ENCODE measurements at regions not wholly inside any gene's neighbourhood (a gene's known extent, or its start where the extent isn't known, plus 50 kb on each side); places are given as distances from the start of the nearest gene placed in this dataset.

GRCh38 chr7:18287482-18287881 lies 208.1 kb upstream of the HDAC9 start:
- no peak overlapping the region for H3K9ac ChIP-seq (ENCODE audit: control insufficient read depth, insufficient read depth, low read length)
- no peak for TF ChIP-seq ZNF207 (IDR thresholded peaks at IDR 0.05; ENCODE audit: borderline replicate concordance)
- no peak for TF ChIP-seq ZNF217 (IDR thresholded peaks at IDR 0.05)
- no peak for TF ChIP-seq POLR2AphosphoS5 (IDR thresholded peaks at IDR 0.05; ENCODE audit: low read length)
- TF ChIP-seq ESRRA (IDR thresholded peaks at IDR 0.05; ENCODE audit: low read length), result no peak
- TF ChIP-seq PKNOX1 (IDR thresholded peaks at IDR 0.05), result no peak
- TF ChIP-seq NR2C2 (IDR thresholded peaks at IDR 0.05; ENCODE audit: borderline replicate concordance, control insufficient read depth, insufficient read length, low read depth), result no peak
- TF ChIP-seq BHLHE40 (IDR thresholded peaks at IDR 0.05; ENCODE audit: borderline replicate concordance in 1 of 2, low read depth in 2 of 2, low read length in 1 of 2), result no peak
- TF ChIP-seq, protein P1, sequence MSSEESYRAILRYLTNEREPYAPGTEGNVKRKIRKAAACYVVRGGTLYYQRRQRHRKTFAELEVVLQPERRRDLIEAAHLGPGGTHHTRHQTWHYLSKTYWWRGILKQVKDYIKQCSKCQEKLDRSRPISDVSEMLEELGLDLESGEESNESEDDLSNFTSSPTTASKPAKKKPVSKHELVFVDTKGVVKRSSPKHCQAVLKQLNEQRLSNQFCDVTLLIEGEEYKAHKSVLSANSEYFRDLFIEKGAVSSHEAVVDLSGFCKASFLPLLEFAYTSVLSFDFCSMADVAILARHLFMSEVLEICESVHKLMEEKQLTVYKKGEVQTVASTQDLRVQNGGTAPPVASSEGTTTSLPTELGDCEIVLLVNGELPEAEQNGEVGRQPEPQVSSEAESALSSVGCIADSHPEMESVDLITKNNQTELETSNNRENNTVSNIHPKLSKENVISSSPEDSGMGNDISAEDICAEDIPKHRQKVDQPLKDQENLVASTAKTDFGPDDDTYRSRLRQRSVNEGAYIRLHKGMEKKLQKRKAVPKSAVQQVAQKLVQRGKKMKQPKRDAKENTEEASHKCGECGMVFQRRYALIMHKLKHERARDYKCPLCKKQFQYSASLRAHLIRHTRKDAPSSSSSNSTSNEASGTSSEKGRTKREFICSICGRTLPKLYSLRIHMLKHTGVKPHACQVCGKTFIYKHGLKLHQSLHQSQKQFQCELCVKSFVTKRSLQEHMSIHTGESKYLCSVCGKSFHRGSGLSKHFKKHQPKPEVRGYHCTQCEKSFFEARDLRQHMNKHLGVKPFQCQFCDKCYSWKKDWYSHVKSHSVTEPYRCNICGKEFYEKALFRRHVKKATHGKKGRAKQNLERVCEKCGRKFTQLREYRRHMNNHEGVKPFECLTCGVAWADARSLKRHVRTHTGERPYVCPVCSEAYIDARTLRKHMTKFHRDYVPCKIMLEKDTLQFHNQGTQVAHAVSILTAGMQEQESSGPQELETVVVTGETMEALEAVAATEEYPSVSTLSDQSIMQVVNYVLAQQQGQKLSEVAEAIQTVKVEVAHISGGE (CRISPR knock-in tag; IDR thresholded peaks at IDR 0.05), result no peak
- TF ChIP-seq IRF4 (IDR thresholded peaks at IDR 0.05; ENCODE audit: low read depth, low read length), result no peak
- TF ChIP-seq TARDBP (IDR thresholded peaks at IDR 0.05; ENCODE audit: borderline replicate concordance), result no peak
- TF ChIP-seq, protein P2, sequence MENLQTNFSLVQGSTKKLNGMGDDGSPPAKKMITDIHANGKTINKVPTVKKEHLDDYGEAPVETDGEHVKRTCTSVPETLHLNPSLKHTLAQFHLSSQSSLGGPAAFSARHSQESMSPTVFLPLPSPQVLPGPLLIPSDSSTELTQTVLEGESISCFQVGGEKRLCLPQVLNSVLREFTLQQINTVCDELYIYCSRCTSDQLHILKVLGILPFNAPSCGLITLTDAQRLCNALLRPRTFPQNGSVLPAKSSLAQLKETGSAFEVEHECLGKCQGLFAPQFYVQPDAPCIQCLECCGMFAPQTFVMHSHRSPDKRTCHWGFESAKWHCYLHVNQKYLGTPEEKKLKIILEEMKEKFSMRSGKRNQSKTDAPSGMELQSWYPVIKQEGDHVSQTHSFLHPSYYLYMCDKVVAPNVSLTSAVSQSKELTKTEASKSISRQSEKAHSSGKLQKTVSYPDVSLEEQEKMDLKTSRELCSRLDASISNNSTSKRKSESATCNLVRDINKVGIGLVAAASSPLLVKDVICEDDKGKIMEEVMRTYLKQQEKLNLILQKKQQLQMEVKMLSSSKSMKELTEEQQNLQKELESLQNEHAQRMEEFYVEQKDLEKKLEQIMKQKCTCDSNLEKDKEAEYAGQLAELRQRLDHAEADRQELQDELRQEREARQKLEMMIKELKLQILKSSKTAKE (IDR thresholded peaks at IDR 0.05; ENCODE audit: low read depth, poor library complexity, severe bottlenecking), result no peak
- TF ChIP-seq MEF2A (IDR thresholded peaks at IDR 0.05; ENCODE audit: insufficient read depth, low read depth, low read length), result no peak
- no peak for TF ChIP-seq RB1 (IDR thresholded peaks at IDR 0.05; ENCODE audit: borderline replicate concordance)
- TF ChIP-seq EZH2 (IDR thresholded peaks at IDR 0.05; ENCODE audit: borderline replicate concordance, control insufficient read depth, low read depth, low read length), result no peak
- TF ChIP-seq, protein P3, sequence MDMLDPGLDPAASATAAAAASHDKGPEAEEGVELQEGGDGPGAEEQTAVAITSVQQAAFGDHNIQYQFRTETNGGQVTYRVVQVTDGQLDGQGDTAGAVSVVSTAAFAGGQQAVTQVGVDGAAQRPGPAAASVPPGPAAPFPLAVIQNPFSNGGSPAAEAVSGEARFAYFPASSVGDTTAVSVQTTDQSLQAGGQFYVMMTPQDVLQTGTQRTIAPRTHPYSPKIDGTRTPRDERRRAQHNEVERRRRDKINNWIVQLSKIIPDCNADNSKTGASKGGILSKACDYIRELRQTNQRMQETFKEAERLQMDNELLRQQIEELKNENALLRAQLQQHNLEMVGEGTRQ (IDR thresholded peaks at IDR 0.05; ENCODE audit: borderline replicate concordance, low read depth, low read length), result no peak
- no peak for TF ChIP-seq BRCA1 (IDR thresholded peaks at IDR 0.05; ENCODE audit: low read depth, low read length)
- WGBS (ENCODE audit: insufficient coverage, insufficient replicate concordance, low lambda C conversion rate, missing lambda C conversion rate), result 94% methylated on average over 2 of the region's 2 CpGs
- ChIA-PET SMC1A (ENCODE audit: uncharacterized antibody, unreplicated experiment) (interaction anchor here (1.0 kb wide), 1 partner anchor 223 kb away, joined by 3 read pairs; no protein-coding TSS in a partner anchor), RAD21 (ENCODE audit: unreplicated experiment) (no interaction called here), CTCF (no interaction called here), POLR2A (no interaction called here)
- H3K4me2 ChIP-seq (ENCODE audit: control insufficient read depth, insufficient read depth), result no peak overlapping the region
- in situ Hi-C loops (cut with MboI) (no loop called here), intact Hi-C loops (cut with micrococcal nuclease; ENCODE audit: unreplicated experiment) (no loop called here)
- H3K27ac ChIP-seq (ENCODE audit: control insufficient read depth, insufficient read depth), result no peak overlapping the region
- no peaks in the 10 kb centered on the region for H3K9me3 ChIP-seq (replicated peaks; ENCODE audit: control insufficient read depth, insufficient read depth, low read length)
- no peaks in the 10 kb centered on the region for H3K27me3 ChIP-seq (replicated peaks in 1 of 2; ENCODE audit: control insufficient read depth in 2 of 2, insufficient read depth in 2 of 2, low read length in 1 of 2)
- H2AFZ ChIP-seq (ENCODE audit: control insufficient read depth, low read depth, low read length), result no peak overlapping the region
- FAIRE-seq, result peak; percentile 41
- no peaks in the 10 kb centered on the region for H4K20me1 ChIP-seq (ENCODE audit: control insufficient read depth, insufficient read depth)
- no peaks in the 10 kb centered on the region for H3K4me1 ChIP-seq (ENCODE audit: control insufficient read depth, insufficient read depth, low read length)
- H3K36me3 ChIP-seq (ENCODE audit: control insufficient read depth in 2 of 2, insufficient read depth in 2 of 2, low read length in 1 of 2), result no peaks in the 10 kb centered on the region
- no peak overlapping the region for H3K4me3 ChIP-seq
- BruUV-seq (replicated peaks), result no TSS peak
- no peak for DNase-seq (ENCODE audit: low read depth, low spot score)
- H3K79me2 ChIP-seq (ENCODE audit: control insufficient read depth, insufficient read depth, low read length), result no peaks in the 10 kb centered on the region
- ATAC-seq, result no peak
